GM21529 (cell line): ENCODE measurements at regions not wholly inside any gene's neighbourhood (a gene's known extent, or its start where the extent isn't known, plus 50 kb on each side); places are given as distances from the start of the nearest gene placed in this dataset.

Experiments used
- ATAC-seq: cut with Tn5 transposase; IDR thresholded peaks from one replicate; pipeline ENCODE4 v1.9.1; 2021; ENCODE audit not compliant: unreplicated experiment

- ATAC-seq, result no peak
These were observed 745.9 kb upstream of the ACVR2A start for GRCh38 chr2:147098940-147099339.

GRCh38 chr2:147097747-147098146 lies 747.1 kb upstream of the ACVR2A start:
- no peak for ATAC-seq

GRCh38 chr2:147096671-147097070 lies 748.2 kb upstream of the ACVR2A start:
- no peak for ATAC-seq

GRCh38 chr2:147095376-147095775 lies 749.5 kb upstream of the ACVR2A start:
- ATAC-seq, result no peak

DNA sequence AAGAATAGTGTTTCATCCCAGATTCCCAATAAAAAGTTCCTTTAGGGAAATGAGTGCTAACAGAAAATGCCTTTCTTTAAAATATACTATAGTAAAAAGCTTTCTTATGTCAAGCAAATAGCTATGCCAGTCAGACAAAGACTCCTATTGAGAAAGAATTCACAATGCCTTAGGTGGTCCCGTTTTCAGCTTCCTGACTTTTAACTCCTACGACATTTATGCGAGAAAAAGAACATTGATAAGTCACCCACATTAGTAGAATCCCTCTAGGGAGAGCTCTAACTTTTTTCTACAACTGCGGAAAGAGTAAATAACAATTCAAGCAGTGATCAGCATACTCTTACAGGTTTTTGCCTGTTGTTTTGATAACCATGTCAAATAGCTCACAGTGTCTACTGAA lies 750.8 kb upstream of the ACVR2A start:
- ATAC-seq, result no peak

GRCh38 chr2:147092266-147092665 lies 752.6 kb upstream of the ACVR2A start:
- no peak for ATAC-seq

GRCh38 chr2:147091448-147091847 lies 753.4 kb upstream of the ACVR2A start:
- ATAC-seq, result no peak

DNA sequence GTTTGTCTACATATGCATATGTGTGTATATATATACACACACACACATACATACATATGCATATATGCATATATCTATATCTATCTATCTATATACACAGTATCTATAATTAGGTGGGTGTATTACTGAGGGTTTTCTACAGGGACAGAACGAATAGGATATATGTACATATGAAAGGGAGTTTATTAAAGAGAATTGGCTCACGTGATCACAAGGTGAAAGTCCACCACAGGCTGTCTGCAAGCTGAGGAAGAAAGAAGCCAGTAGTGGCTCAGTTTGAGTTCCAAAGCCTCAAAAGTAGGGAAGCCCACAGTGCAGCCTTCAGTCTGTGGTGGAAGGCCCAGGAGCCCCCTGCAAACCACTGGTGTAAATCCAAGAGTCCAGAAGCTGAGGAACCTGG lies 756.0 kb upstream of the ACVR2A start:
- ATAC-seq, result no peak

GRCh38 chr2:147086715-147087114 lies 758.1 kb upstream of the ACVR2A start:
- no peak for ATAC-seq

DNA sequence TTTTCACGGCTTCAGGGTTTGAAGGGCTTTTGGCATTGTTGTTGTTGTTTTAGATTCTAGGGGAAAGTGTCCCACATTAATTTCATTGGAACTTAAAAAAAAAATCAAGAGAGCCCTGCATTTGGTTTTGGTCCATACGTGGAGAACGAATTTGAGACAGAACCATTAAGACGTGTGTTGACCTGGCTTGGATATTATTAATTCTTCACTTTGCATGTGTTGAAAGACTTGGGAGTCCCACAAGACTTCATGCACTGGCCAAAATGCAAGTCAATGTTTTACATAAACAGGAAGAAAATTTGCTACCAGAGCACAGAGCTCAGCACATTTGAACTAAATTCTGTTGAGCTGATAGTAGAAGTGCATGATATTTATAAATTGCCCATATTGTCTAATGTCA lies 761.2 kb upstream of the ACVR2A start:
- no peak for ATAC-seq

DNA sequence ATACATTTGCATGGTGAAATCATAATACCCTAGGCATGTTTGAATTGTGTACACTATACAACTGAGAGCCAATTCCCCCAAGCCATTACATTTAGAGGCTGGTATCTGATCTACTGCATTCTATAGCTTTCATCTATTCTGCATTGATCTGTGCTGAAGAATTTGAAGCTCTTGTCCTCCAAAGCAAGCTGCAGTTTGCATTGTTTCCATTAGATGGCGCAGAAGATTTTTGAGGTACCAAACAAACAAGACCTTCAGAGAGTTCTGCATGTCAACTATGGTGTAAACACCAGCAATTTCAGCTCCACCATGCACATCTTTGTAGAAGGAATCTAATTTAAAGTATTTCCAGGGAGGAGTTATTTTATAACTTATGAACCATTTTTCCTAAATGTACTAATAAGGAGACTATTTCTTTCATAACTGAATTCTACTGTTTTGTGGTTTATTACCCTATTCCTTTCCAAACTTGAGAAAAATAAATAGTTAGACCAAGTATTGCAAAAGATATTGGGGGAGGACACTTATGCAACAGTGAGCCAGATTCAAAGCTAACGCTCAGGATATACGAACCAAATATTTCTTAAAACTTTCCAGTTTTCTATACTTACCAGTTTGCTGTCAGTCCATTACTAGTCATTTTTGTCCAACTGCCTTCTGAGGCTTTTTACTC lies 761.8 kb upstream of the ACVR2A start:
- ATAC-seq, result peak; percentile 90

DNA sequence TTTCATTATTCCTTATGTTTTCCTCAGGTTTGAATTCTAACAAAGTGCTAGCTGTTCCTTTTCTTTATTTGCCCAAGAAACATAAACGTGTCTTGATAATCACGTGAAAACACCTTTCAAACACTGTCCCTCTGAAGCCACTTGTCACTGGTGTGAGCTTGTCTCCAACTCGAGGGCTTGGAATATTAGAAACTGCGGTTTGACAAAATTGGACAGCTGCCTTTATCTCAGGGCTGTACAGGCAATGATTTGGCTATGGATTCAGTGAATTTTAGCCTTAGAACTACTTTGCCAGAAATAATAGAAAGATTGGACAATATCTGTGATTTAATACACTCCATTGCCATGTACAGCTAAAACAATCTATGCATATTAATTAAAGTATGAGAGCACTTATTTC lies 763.0 kb upstream of the ACVR2A start:
- ATAC-seq, result no peak

GRCh38 chr2:147076634-147077033 lies 768.2 kb upstream of the ACVR2A start:
- no peak for ATAC-seq

DNA sequence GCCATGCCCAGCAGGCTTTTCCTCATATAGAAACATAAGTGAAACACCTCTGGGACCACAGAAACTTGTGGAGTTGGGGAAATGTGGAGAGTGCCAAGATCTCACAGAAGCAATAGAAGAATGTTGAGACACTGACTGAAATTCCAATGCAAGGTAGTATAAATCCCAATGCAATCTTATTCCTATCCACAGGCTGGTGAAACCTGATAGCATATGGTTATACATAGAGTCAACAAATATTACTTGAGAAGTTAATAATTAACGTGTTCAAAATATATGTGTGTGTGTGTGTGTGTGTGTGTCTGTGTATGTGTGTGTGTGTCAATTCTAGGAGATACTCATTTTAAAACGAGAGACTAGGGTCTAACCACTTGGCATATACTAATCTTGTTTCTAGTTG lies 776.8 kb upstream of the ACVR2A start:
- no peak for ATAC-seq

DNA sequence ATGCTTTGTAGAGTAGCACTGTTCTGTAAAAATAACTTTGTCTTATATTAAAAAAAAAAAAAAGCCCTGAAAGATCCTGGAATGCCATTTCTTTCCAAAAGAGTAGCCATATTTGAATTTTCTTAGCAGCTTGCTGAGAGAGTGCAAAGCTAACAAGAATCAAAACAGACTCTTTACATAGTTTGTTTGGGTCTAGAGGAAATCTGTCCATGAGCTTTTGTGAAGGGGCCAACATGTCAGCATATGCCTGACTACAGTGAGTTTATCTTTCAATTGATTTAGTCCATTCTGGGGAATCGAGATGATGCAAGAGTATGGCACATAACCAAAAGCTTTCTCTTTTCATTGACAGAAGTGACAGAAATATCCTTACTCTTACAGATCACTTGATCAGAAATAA lies 777.7 kb upstream of the ACVR2A start:
- ATAC-seq, result no peak

GRCh38 chr2:147062073-147062472 lies 782.8 kb upstream of the ACVR2A start:
- no peak for ATAC-seq

DNA sequence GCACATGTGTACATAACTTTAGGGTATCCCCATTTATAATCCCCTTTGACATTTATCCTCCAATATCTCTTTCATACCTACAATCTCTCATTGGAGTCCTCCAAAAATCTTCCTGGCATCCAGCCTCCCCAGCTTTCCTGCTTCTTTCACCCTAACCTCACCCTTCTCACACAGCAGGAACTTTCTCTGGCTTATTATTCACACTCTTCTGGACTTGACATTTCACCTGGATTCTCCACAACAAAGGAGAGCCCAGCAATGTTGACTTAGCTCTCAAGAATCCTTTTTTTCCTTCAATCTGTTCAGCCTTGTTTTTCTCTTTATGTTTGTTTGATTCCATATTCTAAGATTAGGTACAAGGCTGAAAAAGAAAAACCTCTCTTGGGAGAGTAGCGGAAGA lies 783.6 kb upstream of the ACVR2A start:
- no peak for ATAC-seq

- no peak for ATAC-seq
These were observed 786.8 kb upstream of the ACVR2A start for GRCh38 chr2:147057892-147058490.

DNA sequence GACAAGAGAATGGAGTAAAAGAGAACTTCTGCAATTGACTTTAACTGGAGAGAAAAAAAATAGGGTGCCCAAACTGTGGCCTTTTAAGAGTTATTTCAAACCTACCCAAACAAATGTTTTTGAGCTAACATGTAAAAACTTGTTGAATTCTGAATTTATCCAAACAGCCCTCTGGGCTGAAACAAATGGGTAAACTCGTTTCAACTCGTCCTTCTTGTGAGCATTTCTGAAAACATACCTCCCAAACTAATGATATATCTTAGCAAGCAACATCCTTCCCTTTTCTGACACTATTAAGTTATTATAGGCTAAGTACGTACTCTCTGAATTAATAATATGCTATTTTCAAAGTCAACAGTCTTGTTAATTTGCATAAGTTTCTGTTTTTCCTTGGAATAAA lies 793.0 kb upstream of the ACVR2A start:
- ATAC-seq, result no peak

- no peak for ATAC-seq
These were observed 793.6 kb upstream of the ACVR2A start for GRCh38 chr2:147051248-147051647.

DNA sequence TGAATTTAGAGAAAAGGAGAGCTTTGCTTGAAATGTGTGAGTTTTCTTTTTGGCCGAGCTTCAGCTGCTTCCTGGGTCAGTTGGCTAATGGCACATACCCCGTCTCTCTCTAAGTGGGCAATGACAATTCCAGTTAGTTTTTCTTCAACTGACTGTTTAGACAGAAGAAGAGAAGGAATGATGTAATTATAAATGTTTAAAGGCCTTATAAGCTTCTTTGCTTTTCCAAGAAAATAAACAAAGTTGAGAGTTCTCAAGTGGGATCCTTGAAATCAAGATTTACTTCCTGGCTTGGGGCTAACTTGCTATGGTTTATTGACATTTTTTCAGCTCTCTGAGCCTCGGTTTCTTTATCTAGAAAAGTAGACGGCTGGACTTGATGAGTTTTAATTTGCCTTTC lies 794.9 kb upstream of the ACVR2A start:
- ATAC-seq, result no peak

DNA sequence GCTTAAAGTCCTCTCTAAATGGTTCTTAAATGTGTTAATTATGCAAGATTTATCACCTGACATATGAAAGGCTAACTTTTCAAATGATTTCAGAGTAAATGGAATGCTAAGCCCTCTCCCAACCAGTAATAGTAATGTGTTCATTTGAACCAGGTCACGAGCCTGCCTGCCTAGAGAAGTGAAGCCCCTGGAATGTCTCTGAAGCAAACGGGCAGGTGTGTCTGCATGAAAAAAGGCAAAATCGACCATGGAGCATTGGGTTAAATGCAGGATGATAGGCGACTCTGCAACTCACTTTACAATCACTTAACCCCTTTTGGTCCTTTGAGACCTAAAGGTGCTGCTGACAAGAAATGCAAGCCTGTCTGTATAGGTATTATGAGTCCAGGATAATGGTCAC lies 798.4 kb upstream of the ACVR2A start:
- no peak for ATAC-seq

DNA sequence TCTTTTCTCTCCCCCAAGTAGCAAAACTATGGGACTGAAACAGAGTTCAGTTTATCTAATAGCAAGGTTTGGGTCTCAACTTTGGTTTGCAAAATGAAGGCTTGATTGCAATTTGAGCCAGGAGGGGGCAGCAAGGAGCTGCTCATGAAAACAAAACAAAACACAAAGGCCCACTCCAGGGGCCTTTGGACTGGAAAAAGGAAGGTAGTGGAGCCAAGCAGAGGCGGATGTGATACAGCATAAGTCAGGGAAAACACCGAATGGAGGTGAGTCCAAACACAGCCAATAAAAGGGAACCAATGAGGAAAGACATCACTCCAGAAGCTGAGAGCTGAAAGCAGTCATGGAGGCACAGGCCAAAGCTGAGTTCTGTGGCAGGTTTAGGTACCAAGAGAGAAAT lies 799.7 kb upstream of the ACVR2A start:
- ATAC-seq, result peak; percentile 87
